ENCODE measurements at regions not wholly inside any gene's neighbourhood (a gene's known extent, or its start where the extent isn't known, plus 50 kb on each side); places are given as distances from the start of the nearest gene placed in this dataset.
A peak's percentile ranks its signal among the peaks of the same experiment; 100 is the strongest.
"Not testable (repeated sequence)": the region's sequence is repeated elsewhere in the genome, so short reads cannot be mapped to it uniquely, and the experiment has no call there.

DNA sequence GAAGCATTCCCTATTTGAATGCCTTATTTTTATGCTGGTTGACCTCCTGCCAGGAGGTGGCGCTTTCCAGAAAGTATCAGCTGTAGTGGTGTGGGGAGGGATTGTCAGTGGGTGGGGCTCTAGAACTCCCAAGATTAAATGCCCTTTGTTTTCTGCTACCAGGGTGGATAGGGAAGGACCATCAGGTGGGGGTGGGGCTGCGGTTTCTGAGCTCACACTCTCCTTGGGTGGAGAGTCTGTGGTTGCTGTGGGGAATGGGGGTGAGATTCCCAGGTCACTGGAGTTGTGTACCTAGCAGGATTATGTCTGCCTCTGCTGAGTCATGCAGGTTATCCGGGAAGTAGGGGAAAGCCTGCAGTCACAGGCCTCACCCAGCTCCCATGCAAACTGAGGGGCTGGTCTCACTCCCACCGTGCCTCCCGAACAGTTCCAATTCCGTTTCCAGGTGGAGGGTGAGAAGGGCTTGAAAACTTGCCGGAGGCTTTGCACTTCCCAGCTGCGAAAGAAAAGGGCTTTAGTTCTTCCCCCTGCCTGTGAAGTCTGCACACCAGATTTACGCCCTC, 68.3 kb downstream of the ALG10B start:
- no peak for DNase-seq

DNA sequence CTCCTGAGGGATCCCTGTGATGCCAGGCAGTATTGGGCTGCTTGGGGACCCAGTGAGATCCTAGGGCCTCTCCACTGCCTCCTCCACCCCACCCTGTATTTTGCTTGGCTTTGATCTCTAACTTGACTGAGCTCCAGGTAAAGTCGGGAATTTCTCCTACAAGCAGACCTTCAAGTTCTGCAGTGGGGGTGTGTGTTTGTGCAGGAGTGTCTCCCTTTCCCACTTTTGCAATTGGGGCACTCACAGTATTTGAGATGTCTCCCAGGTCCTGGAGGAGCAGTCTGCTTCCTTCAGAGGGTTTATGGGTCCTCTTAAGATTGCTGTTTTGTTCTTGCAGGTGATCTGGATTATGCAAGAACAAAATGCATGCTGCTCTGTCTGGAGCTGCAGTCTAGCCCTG, 68.9 kb downstream of the ALG10B start:
- DNase-seq, result no peak

GRCh38 chr12:38386205-38386985, 69.8 kb downstream of the ALG10B start:
- no peak for DNase-seq

- DNase-seq, result no peak
Observed at GRCh38 chr12:38389614-38390013, 73.0 kb downstream of the ALG10B start.

DNA sequence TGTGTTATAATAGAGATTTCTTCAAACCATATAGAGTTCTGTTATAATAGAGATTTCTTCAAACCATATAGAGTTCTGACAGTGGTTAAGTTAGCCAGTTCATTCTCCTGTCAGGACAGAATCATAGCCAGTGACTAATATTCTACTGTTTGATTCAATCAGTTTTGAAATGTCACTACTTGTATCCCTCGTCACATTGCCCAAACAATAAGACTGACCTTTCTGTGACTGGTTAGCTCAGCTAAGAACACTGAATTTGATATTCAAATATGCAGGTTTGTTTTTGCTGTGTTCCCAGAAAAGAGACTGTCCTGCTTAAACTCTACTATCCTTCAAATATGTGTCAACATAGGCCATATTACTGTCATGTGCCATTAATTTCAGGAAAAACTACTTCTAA, 74.4 kb downstream of the ALG10B start:
- DNase-seq, result no peak

DNA sequence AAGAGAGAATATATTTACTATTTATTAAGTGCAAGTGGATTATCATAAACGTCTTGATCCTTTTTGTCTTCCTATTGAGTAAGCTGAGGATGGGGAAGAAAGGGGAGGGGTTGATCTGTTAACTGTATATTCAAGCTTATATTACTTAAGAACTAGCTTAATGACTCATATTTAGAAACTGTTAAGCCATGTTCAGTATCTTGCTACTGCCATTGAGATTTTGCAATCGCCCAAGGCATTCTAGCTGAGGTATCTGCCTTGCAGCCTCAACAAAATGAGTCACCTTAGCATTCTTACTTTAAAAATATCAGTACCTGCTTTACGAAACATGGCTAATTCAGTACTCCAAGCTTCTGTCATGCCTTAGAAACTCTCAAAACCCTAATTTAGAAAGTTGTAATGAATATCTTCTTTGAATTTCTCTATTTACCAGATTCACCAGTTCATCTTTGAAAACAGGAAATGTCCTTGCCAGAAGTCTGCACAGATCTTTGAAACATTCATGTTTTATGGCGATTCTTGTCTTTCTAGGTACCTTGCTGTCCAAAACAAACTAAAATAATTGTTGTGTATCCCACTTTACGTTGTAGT, 76.1 kb downstream of the ALG10B start:
- DNase-seq, result no peak

DNA sequence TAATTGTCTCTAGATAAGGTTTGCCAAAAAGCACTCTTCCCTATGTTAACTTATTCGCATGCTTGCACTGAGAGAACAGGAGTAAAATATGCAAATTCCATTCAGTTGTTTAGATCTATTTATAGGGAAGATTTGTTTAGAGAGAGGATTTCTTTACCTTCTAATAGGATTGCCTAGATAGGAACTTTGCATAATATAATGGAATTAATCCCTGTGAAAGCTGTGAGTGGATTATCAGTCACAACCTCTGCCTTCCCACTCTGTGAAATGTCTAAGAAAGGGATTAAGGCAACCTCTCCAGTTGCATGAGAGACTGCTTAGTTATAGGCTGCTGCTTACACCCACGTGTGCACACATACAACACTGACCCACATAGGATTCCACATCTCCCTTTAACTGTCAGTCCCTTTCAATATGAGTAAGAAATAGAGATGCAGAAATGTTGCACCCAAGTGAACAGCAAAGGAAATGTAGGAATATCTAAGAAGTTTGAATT, 83.2 kb downstream of the ALG10B start:
- no peak for DNase-seq

- DNase-seq, result no peak
Observed at GRCh38 chr12:38402811-38403210, 86.2 kb downstream of the ALG10B start.

DNA sequence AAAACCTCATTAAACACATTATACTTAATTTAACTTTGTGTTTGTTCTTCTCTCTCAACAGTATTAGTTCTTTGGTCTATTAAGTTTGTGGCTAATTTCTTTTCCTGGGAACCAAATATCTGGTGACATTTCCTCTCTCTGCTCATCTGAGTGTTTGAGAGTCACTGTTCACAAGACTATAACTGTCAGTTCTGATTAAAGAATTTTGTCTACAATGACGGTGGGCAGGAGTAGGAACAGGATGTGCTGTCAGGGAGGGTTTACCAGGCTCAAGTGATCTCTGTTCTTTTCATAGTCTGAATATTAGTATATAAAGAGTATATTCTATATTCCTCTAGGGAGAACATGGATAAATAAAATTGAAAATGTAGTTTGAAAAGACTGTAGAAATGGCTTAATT, 92.9 kb downstream of the ALG10B start:
- no peak for DNase-seq

DNA sequence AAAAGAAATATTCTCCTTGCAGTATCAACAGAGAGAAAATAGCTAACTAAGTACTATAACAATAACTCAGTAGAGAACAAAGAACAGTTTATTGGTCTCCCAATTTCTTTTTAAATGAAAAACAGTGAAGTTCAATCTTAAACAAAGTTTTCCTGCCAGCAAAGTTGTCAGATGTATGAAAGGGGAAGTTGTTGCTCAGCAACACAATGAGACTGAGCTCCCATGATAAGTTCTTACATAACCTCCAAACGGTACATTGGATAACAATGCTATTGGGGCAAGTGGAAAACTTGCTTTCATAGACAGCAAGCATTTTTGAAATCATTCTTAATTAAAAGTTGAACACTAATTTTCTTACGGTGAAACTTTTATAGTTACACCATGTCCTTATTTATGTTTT, 94.9 kb downstream of the ALG10B start:
- no peak for DNase-seq

DNA sequence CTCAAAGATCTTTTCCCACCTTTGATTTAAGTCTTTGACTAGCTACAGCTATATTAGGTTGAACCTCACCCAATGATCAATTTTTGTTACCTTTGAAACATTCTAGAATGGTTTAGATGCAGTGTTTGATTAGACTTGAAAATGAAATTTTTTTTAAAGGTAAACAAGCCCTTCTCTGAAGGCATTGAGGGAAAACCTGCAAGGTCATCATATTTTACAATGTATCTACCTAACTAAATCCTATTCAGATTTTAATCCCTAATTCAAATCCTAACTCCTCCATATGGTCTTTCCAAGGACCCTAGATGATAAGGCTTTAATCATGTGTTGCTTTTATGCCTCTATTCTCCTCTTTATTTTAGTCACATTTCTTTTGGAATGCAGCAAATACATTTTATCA, 95.4 kb downstream of the ALG10B start:
- no peak for DNase-seq

DNA sequence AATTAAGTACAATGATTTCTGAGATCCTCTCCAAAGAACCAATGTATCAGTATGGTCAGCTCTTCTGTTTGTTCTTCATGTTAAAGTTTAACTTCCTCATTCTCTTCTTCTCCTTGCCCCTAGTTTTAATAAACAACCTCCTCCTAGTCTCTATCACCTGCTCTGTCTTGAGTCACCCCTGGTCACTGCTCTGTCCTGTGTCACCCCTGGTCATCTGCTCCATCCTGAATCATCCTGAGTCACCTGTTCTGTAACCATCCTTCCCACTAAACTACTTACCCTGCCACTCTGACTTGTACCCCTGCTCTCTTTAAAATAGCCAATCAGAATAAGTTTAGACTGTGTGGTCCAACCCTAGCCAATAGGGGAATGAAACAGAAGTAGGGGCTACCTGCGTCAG, 100.5 kb downstream of the ALG10B start:
- DNase-seq, result no peak

GRCh38 chr12:38424436-38424835, 107.9 kb downstream of the ALG10B start:
- no peak for DNase-seq

- no peak for DNase-seq
Observed at GRCh38 chr12:38427442-38427841, 110.9 kb downstream of the ALG10B start.

DNA sequence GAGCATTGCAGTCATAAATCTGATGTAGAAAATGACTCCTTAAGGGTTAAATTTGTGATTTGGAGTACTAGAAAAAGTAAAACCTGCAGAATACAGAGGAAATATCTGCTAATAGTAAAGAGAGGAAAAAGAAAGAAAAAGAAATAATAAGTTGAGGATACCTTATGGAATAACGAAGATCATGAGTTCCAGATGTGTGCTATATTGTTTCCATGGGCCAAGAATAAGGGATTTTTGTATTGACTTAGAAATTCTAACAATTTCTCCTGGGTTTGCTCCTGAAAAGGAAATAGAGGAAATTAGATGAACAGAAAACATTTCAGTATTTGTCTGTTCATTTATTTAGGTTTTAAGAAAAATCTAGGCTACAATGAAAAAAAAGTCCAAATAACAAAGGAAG, 115.3 kb downstream of the ALG10B start:
- DNase-seq, result no peak

- DNase-seq, result not testable (repeated sequence)
Observed at GRCh38 chr12:38441871-38442281, 125.3 kb downstream of the ALG10B start.

GRCh38 chr12:38445040-38445439, 128.5 kb downstream of the ALG10B start:
- no peak for DNase-seq

DNA sequence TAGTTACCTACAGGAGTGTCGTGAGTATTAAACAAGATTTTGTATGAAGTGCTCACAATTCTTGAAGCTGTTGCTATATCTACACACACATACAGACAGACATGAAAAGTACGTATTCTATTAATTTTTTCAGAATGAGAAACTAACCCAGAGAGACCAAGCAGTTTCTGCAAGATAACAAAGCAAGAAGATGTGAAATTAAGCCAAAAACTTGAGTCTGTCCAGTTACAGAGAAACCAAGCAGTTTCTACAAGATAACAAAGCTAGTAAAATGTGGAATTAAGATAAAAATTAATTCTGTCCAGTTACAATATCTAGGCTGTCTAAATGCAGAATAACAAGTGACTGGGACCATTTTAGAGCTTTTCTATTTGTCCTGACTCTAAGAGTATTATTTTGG, 132.4 kb downstream of the ALG10B start:
- no peak for DNase-seq

DNA sequence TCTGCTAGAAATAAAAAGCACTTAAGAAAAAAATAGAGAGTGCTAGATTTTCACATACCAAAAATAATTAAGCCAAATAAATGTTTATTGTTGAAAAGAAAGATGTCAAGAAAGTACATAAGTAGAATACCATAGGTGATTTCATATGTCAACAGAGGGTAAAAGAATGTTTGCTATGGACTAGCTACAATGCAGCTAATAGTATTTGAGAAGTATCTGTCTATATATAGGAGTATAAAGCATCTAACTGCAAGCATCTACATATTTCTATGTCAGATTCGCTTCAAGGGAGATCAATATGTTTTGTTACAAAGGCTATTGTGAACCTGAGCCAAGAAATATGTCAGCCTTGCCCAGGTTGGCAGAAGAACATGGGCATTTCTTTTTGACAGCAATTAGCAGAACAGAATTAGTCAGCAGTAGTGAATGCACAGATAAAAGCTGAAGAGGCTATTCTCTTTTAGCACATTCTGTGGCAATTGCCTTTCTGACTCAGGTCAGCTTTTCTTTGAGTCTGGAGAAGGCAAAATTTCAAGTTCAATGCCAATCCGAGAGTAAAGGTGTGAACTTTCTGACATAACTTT, 140.1 kb downstream of the ALG10B start:
- no peak for DNase-seq

DNA sequence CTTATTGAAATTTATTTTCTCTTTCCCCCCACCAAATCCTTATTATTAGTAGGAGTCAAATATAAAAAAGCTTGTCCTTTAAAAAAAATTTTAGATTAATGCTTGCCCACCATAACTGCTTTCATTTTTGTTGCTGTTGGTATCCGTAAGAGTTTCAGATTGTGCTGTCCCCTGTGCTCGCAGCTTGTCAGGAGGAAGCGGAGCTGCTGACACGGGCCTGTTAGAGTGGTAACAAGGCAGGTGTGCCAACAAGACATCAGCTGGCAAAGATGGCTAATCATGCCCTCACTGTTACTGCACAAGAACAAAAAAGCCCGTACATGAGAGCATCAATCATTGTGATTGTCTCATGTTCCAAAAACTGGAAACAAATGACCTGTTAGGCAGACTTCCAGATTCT, 148.4 kb downstream of the ALG10B start:
- peak; percentile 3 for DNase-seq

- no peak for DNase-seq
Observed at GRCh38 chr12:38469715-38470114, 153.1 kb downstream of the ALG10B start.

GRCh38 chr12:38477340-38478090, 160.9 kb downstream of the ALG10B start:
- DNase-seq, result no peak

DNA sequence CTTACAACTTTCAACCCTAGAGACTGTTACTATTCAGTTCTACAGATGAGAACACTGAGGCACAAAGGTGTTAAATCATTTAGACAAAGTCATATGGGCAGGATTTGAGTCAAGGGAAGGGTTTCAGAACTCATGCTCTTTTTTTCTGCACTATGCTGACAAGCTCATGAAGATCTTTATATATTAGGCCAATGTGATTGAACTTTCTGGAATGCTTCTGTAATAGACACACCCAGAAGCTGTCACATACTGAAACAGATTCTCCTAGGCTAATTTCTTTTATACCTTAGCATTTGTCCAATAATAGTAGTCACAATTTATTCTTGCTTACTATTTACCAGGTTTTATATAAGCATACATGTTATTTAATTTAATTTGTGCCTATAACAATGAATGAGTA, 164.0 kb downstream of the ALG10B start:
- DNase-seq, result no peak
